GM21360 (cell line): ENCODE measurements at regions not wholly inside any gene's neighbourhood (a gene's known extent, or its start where the extent isn't known, plus 50 kb on each side); places are given as distances from the start of the nearest gene placed in this dataset.

Experiments used
- ATAC-seq: cut with Tn5 transposase; IDR thresholded peaks from one replicate; pipeline ENCODE4 v1.9.1; 2021; ENCODE audit warnings: mild to moderate bottlenecking, moderate library complexity; ENCODE audit not compliant: unreplicated experiment

DNA sequence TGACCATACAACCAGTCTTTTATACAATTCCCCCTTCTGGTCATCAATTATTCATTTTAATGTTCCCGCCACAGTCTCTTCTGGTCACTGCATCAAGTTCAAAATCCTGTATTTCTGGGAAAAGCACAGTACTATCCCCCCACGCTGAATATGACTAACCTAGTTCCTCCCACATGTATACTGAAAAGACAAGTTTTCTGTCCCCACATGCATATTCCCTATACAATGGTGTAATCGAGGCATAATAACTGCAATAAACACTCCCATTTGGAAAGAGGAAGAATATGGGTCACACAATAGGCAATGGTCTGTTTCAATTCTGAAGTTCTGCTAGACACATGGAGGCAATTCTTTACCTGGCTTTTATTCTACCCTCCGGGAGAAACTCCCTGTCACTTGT lies 344.9 kb downstream of the EFNA5 start:
- ATAC-seq: no peak

DNA sequence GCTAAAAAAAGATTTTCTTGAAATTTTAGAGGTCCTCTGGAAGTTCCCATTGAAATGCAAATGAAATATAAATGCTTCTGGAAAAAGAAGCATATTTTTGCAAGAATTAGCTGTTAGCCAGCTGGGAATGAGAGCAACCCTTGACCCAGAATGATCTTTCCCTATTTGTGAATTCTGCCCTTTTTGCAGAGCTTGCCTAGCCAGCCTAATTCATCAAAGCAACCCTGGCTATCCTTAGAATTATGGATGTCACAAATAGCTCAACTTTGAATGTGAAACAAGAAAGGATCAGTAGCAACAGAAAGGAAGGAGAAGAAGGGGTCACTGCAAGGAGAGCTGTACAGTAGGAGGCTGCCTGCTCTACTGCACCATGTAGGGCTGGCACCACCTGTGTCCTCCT lies 345.9 kb downstream of the EFNA5 start:
- no peak for ATAC-seq

DNA sequence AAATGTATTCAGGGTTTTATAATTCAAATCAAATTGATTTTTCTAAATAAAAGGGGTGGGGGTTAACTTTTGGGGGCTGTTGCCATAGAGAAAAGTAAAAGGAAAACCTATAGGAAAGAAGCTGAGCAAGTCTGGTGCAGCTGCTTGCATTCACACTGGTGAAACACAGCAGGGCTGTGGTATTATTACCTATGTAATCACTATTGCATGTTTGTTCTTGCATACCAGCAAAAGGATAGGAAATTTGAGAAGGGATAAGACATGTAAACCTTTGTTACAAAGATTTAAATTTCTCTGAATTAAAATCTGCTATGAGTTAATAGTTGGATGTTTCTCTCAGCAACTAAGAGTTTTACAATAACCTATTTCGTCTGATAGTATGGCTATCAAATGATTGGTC lies 346.7 kb downstream of the EFNA5 start:
- no peak for ATAC-seq

DNA sequence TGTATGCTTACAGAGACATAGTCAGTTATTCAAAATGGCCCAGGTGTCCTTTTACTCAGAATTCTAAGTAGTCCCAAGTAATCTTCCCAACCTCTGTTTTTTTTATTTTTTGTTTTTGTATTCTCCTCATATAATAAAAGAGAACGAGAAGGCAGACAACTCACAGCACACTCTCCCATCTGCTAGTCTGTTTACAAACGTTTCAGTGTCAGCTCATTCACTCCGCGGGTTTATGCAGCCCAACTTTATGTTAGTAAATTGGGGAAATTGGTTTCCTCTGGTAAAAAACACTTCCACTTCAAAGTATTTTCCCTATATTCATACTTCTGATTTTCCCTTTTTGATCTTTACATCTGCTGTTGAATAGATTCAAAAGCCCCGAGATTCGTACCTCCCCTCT lies 347.2 kb downstream of the EFNA5 start:
- ATAC-seq: no peak

DNA sequence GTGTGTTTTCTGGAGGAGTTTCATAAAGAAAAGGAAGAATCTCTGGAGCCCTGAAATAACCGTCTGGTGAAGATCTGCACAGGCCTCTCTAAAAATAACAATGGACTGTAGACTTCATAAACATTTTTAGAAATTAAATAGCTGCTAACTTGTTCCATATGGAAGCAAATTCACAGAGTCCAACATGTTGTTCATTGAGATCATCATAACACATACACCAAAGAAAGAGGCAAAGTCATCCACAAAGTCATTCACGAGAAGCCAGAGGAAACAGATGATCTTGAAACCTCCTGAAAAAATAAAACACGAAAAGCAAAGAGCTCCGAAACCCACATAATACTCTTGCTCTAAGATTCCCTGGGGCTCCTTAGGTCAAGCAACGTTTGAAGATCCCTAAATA lies 347.8 kb downstream of the EFNA5 start:
- ATAC-seq: no peak

DNA sequence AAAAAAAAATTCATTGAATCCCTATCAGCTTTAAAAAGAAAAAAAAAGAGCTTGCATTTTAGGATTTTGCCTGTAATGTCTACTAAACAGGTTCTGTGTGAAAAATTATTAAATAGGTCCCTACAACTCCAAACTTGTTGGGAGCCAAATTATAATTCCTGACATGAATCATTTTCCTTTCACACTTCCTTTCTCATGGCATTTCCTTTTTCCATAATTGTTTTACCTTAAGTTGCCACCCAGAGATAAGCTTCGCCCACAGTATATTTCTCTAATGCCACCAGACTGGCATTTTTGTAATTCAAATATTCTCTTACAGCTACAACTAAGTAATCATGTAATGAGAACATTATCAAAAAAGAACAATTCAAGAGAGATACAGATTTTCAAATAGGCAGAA lies 348.8 kb downstream of the EFNA5 start:
- no peak for ATAC-seq

DNA sequence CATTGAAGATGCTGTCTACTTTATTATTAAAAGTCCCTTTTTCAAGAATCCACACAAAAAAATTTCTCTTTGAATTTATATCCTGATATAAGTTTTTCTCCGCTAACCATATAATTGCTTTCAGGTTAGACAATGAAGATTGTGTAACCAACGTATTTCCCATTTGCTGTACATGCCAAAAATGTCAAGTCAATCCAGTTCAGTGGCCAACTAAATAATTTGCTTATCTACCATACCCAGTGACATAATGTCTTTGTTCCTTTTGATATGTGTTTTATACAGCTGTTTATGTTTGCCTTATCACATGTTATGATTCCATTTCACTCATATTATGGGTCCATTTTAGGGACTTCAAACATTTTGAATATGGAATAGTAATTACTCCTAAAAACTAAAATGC lies 349.9 kb downstream of the EFNA5 start:
- ATAC-seq: no peak

DNA sequence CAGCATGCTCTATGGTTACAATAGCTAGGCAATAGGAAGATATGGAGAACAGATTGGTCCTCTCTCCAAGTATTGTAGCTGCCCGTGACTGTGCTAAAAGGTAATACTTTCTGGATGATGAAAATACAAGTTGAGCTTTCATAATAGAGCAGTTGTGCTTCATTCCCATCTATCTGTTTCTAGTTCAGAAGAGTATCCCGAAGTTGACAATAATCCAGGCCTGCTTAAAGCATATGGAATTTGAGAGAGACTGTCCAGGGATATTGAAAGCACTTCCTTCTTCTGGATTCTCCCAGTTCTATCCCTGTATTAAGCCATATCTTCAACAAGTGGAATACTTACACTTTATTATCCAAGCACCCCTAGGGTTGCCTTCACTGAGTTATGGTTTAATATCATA lies 350.4 kb downstream of the EFNA5 start:
- ATAC-seq: no peak

DNA sequence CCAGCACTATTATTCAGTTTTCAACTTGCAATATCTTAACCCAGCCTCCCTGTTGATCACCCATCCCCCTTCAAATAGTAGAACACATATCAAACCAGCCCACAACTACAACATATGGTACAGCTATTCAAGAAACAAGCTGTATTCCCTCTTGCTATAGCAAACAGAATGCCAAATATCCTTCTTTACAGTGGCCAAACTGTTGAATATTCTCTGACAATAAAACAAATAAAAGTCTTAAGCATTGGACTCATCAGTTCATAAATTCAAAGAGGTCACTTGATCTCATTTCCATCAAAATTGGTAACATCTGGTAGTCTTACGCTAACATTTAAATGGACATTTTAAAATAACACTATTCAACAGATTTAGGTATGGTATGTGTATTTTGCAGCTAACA lies 350.8 kb downstream of the EFNA5 start:
- ATAC-seq: no peak

DNA sequence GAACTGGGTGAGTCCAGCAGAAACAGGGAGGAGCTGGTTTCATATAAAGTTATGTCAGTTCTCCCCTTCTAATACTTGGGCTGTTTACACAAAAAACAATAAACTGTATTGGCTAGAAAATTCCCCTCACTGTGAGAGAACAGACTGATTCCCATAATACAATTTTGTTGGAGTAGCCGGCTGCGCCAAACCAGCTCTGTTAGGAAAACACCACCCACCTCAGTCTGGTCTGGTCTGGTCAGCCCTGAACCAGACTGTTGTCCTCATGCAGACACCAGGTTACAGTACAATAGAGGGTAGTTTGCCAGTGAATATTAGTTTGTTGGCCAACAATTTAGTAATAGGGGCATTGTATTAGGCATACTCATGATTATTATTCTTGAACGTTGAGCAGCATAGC lies 356.4 kb downstream of the EFNA5 start:
- no peak for ATAC-seq

DNA sequence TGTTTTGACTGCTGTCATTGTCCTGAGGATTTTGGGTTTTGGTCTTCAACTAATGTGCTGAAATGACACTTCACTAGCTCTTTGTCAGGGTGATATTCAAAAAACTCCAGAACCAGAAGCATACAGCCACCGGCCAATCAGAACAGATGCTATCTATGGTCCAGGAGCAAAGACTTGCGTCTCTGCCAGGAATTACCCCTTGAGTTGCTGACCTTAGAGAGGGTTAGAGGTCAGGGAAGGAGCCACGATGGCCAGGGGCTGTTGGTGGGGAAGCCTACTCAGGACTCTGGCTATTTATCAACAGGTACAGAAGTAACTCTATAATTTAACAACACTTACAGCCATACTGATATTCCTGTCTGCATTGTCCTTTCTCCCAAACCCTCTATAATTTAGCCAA lies 356.8 kb downstream of the EFNA5 start:
- ATAC-seq: no peak

DNA sequence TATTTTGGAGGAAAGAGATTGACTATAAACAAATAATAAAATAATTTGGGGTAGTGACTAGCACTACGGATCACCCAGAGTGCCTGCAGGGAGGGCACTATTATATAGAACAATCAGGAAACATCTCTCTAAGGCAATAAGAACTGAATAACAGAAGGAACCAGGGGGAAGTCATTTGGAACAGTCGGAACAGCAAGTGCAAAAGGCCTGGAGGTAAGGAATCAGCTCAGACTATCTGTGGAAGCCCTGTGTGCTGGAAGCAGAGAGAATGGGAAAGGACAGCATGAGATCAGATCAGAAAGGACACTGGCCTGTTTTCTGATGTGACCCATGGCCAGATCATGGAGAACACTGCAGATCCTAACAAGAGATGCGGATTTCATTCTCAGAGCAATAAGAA lies 357.6 kb downstream of the EFNA5 start:
- ATAC-seq: no peak

DNA sequence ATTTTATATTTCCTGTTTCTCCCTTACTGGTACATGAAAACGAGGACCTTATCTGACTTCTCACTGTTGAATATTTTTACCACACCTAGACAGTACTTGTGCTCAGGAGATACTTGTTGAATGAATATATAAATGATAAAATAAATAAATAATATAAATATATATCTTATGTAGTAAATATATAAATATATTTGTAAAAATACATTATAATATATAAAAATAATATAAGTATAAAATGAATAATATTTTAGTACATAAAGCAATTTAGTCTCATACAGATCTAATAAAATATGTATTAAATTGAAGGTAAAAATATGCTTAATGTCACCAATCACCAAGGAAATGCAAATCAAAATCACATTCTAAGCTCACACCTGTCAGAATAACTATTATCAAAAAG lies 360.6 kb downstream of the EFNA5 start:
- no peak for ATAC-seq

DNA sequence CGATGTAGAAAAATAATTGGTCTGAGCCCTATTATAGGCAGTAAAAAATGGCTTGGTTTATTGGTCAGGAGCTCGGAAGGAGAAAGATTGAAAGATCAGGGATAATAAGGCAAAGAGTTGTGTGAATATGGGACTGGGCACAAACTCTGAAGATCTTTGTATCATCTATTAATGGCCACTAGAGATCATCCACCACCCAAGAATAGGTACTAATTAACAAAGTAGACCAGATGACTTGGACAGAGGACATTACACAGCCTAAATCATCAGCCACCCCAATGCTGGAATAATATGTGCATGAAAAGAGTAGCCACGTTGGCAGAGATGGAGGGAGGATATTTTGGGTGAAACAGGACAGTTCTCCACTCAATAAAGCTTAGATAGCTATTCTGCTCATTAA lies 364.1 kb downstream of the EFNA5 start:
- ATAC-seq: no peak

DNA sequence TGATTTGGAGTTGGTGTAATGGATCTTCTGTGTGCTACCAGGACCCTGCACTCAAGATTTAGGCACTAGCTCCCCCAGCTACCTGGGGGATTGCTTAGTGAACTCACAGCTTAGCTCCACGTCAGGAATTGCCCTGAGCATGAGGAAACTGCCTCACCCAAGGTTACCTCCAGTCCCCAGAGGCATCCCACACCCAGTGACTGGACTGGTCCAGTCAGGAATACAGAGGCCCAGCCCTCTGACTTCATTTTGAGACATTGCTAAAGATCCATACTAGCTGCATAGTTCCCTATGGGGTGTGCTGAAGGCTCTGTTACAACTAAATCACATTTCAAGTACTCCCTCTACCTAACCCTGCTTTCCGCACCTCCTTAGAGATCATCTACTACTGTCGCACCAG lies 364.7 kb downstream of the EFNA5 start:
- no peak for ATAC-seq

DNA sequence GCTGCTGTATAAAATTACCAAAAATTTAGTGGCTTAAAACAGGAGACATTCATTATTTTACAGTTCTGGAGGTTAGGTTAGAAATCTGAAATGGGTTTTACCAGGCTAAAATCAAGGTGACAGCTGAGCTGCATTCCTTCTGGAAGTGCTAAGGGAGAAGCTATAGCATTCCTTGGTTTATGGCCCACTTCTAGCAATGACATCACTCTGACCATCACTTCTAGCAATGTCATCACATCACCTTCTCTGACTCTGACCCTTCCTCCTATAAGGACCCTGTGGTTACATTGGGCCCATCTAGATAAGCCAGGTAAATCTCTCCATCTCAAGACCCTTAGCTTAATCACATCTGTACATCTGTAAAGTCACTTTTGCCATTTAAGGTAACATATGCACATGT lies 366.1 kb downstream of the EFNA5 start:
- no peak for ATAC-seq

DNA sequence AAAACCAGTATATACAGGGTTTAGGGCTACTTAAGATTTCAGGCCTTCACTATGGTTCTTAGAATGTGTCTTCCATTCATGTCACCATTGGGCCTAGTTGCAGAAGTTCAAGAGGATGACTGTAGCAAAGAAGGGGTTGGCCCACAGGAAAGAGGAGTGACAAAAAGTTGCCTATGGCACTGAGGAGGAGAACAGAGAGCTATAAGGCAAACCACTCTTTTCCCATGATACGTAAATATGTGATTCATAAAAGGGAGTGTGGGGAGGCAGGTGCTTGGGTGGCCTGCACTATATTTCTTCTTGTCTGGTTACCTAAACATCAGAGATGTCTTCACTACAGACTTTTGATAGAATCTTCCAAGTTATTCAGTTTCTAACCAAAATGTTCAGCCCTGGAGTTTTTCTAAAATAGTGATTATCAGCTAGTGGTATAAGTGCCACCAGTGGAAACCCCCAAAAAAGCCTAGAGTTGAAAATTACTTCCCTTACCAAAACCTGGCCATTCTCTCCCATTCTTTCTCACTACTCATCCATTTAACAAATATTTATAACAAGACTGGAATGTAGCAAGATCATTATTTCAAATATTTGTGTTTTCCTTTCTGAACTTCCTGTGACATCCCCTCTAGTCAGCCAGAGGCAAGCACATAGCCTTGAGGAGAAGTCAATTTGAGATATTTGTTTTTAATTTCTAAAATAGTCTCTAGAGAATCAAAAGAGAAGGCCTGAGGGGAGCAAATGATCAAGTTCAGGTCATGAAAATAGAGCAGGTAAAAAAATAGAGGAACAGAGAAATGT lies 367.4 kb downstream of the EFNA5 start:
- ATAC-seq: no peak

DNA sequence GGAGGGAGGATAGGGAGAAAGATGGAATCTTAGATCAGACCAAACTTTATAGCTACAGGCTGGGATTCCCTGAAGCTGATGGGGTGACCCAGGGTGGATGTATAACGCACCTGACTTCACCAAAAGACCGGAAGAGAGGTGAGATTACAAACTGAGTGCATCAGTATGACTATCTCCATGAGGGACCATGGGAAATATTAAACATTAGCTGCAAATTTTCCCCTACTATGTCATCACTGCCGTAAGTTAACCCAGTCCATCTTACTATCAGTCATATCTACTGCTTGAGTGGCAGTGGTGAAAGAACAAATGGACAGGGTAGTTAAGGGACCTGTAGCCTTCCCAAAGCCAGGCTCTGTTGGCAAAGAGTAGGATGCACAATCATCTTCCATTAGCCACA lies 368.3 kb downstream of the EFNA5 start:
- ATAC-seq: no peak

DNA sequence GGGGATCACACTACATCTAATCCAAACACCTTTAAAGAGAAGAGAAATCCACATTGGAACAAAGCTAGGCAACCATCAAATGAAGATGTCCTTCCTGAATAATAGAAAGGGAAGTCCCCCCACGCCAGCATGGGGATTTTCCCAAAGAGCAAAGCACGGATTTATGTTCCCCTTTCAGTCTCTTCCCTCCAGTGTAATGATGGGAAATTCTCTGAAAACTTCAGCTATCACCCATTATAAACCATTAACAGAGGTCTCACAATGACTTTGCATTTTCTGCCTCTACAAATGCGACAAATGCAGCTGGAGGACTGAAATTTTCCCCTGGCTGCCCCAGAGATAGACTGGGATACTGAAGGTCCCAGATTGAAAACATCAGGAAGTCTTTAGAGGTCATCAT lies 368.7 kb downstream of the EFNA5 start:
- ATAC-seq: no peak

DNA sequence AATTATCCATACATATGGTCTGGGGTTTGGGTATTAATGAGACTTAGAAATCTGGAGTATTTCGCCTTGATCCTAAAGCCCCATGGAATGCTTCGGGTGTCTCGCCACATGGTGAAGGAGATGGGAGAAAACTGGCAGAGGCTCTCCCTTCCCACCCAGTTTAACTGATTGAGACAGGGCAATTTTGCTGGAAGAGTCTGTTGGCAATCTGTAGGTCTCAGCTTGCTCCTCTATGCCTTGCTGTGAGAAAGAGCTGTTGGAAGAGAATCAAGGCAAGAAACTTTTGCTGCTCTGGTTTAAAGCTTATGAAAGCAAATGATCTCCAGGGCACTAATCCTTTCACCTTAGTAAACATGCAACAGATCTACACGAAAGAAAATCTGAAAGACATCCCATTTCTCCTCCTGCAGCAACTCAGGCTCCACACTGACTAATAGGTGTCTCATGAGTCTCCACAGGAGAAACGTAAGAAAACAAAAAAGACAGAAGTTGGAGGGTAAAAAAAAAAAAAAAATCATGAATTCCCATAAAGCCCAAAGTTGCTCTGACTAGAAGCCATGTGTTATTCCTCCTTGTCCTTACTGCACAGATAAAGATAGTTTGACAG lies 369.9 kb downstream of the EFNA5 start:
- no peak for ATAC-seq

DNA sequence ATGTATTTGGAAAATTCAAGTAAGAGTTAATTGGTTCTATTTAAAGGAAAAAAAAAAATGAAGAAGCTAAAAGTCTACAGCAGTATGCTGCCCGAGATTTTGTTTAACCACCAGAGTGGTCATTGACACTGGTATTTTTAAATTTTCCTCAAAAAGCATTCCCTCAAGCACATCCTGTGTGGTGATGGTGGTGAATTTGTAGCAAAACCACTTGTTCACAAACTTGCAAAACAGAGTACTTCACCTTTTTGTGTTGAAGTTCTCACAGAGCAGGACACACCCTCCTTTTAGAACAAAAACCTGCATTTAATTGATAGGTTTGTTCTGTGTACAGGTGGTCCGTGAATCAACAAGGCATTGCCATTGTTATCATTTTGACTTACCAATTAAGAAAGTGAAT lies 374.2 kb downstream of the EFNA5 start:
- ATAC-seq: no peak

DNA sequence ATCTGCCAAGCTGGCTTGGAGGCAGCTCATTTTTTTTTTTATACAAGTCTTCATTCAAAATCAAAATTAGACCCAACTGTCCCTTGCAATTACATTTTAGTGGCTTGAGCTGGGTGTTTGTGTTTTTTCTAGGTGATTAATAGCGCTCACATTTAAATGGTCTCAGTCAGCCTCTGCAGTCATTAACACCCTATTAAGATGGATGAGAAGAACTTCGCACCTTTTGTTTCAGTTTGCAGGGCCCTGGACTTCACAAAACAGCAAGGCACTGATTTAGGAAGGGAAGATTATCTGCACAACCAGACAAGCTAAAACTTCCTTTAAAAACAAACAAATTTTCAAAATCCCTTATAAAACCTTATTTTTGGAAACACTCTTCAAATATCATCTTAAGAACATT lies 374.8 kb downstream of the EFNA5 start:
- no peak for ATAC-seq

DNA sequence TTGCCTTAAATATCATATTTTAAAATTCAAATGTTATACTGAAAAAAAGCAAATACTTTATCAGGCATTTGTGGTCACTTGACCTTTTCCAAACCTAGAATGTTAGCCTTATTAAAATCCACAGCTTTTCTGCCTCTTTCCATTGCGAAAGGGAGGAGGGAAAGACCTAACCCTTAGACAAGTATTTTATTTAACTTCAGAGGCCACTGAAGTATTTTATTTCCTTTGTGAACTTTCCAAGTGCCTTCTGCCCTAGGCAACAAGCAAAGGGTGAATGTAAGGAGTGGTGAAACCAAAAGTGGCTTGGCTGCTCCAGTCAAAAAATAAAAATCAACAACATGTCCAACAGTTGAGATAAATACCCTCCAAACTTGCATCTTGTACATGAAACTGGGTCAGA lies 376.1 kb downstream of the EFNA5 start:
- ATAC-seq: no peak
